ENCODE measurements at regions not wholly inside any gene's neighbourhood (a gene's known extent, or its start where the extent isn't known, plus 50 kb on each side); places are given as distances from the start of the nearest gene placed in this dataset.

GRCh38 chr11:133595998-133596590 is 63.8 kb upstream of the OPCML start:
- Histone ChIP-seq H2AFZ (replicated peaks; ENCODE audit: low read length, poor library complexity) (no peak overlapping the region), H3K14ac (replicated peaks; ENCODE audit: low read depth, low read length) (no peak overlapping the region), H3K4me3 (ENCODE audit: insufficient read depth, low read depth, low read length) (no peak overlapping the region), H3K79me1 (ENCODE audit: low read depth in 1 of 2, low read length in 2 of 2) (no peaks in the 10 kb centered on the region), H3K56ac (ENCODE audit: extremely low read depth, insufficient read depth, low read length) (no peak overlapping the region), H2BK20ac (ENCODE audit: low read depth, low read length) (no peak overlapping the region), H3K9me3 (ENCODE audit: control insufficient read depth, insufficient read depth, low read length) (peaks cover 33% of the 10 kb centered on the region), H4K91ac (ENCODE audit: insufficient read depth, low read depth, low read length) (no peak overlapping the region), H4K5ac (ENCODE audit: low read depth, low read length) (no peak overlapping the region), H3K4ac (ENCODE audit: low read depth, low read length) (no peak overlapping the region), H3K36me3 (ENCODE audit: control insufficient read depth, insufficient read depth, low read length) (no peaks in the 10 kb centered on the region), H3K27me3 (ENCODE audit: control insufficient read depth, insufficient read depth, low read length) (no peaks in the 10 kb centered on the region), H3K9me1 (ENCODE audit: insufficient read depth, low read length) (no peaks in the 10 kb centered on the region), H3K9ac (ENCODE audit: low read depth, low read length) (no peak overlapping the region), H2BK120ac (ENCODE audit: low read depth, low read length) (no peak overlapping the region), H2BK5ac (ENCODE audit: low read depth, low read length, poor library complexity, severe bottlenecking) (no peak overlapping the region), H3K18ac (ENCODE audit: low read depth, low read length) (no peak overlapping the region), H2AK5ac (ENCODE audit: low read depth, low read length) (no peak overlapping the region), H2AK9ac (replicated peaks; ENCODE audit: low read depth, low read length, poor library complexity) (no peak overlapping the region), H3K27ac (ENCODE audit: insufficient read depth, low read length) (no peak overlapping the region), H3K4me1 (ENCODE audit: control insufficient read depth, insufficient read depth, low read length) (no peaks in the 10 kb centered on the region), H4K8ac (ENCODE audit: low read depth in 2 of 2, low read length in 2 of 2) (no peak overlapping the region), H2BK15ac (ENCODE audit: low read depth, low read length) (no peak overlapping the region), H3K23ac (ENCODE audit: low read depth, low read length) (no peak overlapping the region), H4K20me1 (ENCODE audit: insufficient read depth, low read length) (no peaks in the 10 kb centered on the region), H3K4me2 (ENCODE audit: low read depth, low read length) (no peak overlapping the region)
- ATAC-seq (ENCODE audit: low read depth) (no peak), DNase-seq (no peak)
- BruUV-seq (replicated peaks): no TSS peak
- dilution Hi-C loops (cut with HindIII; ENCODE audit: low sequenced_read_pairs, unreplicated experiment) (no loop called here), intact Hi-C loops (cut with micrococcal nuclease) (no loop called here), in situ Hi-C loops (cut with MboI; ENCODE audit: low sequenced_read_pairs) (no loop called here)
- 73% methylated on average over 9 of the region's 21 CpGs; no CpG with 5 or more reads in 1 of the 2 experiments for WGBS, 2 experiments (ENCODE audit: extremely low coverage in 2 of 2, insufficient read length in 1 of 2)
- TF ChIP-seq NFE2L2 (IDR thresholded peaks at IDR 0.05; ENCODE audit: low read depth, low read length) (no peak), FOS (IDR thresholded peaks at IDR 0.05; ENCODE audit: low read depth, low read length) (no peak), BHLHE40 (IDR thresholded peaks at IDR 0.05; ENCODE audit: low read depth, low read length) (no peak), SMC3 (IDR thresholded peaks at IDR 0.05; ENCODE audit: low read depth, low read length) (no peak), MXI1 (IDR thresholded peaks at IDR 0.05; ENCODE audit: borderline replicate concordance, low read depth, low read length) (no peak), RFX5 (IDR thresholded peaks at IDR 0.05; ENCODE audit: low read depth, low read length) (no peak), CEBPB (IDR thresholded peaks at IDR 0.05; ENCODE audit: low read depth, low read length) (no peak), RCOR1 (IDR thresholded peaks at IDR 0.05; ENCODE audit: insufficient replicate concordance, low read length) (no peak), CHD1 (IDR thresholded peaks at IDR 0.05; ENCODE audit: low read depth, low read length) (no peak), POLR2A (IDR thresholded peaks at IDR 0.05; ENCODE audit: low read depth, low read length) (no peak), ELK1 (IDR thresholded peaks at IDR 0.05; ENCODE audit: borderline replicate concordance, low read depth, low read length) (no peak), RAD21 (IDR thresholded peaks at IDR 0.05; ENCODE audit: low read length) (no peak), MAFK (IDR thresholded peaks at IDR 0.05; ENCODE audit: low read depth, low read length) (no peak)
- TF ChIP-seq, protein P1, sequence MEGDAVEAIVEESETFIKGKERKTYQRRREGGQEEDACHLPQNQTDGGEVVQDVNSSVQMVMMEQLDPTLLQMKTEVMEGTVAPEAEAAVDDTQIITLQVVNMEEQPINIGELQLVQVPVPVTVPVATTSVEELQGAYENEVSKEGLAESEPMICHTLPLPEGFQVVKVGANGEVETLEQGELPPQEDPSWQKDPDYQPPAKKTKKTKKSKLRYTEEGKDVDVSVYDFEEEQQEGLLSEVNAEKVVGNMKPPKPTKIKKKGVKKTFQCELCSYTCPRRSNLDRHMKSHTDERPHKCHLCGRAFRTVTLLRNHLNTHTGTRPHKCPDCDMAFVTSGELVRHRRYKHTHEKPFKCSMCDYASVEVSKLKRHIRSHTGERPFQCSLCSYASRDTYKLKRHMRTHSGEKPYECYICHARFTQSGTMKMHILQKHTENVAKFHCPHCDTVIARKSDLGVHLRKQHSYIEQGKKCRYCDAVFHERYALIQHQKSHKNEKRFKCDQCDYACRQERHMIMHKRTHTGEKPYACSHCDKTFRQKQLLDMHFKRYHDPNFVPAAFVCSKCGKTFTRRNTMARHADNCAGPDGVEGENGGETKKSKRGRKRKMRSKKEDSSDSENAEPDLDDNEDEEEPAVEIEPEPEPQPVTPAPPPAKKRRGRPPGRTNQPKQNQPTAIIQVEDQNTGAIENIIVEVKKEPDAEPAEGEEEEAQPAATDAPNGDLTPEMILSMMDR (conservative IDR thresholded peaks at IDR 0.05; ENCODE audit: low read depth, low read length): no peak
- TF ChIP-seq, protein P2, sequence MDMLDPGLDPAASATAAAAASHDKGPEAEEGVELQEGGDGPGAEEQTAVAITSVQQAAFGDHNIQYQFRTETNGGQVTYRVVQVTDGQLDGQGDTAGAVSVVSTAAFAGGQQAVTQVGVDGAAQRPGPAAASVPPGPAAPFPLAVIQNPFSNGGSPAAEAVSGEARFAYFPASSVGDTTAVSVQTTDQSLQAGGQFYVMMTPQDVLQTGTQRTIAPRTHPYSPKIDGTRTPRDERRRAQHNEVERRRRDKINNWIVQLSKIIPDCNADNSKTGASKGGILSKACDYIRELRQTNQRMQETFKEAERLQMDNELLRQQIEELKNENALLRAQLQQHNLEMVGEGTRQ (IDR thresholded peaks at IDR 0.05; ENCODE audit: low read depth, low read length): no peak
- ChIA-PET CTCF (no interaction called here), POLR2A (ENCODE audit: unreplicated experiment) (no interaction called here)
